Spinal cord (tissue), 9 donors: ENCODE measurements at regions not wholly inside any gene's neighbourhood (a gene's known extent, or its start where the extent isn't known, plus 50 kb on each side); places are given as distances from the start of the nearest gene placed in this dataset.
"Not testable (repeated sequence)": the region's sequence is repeated elsewhere in the genome, so short reads cannot be mapped to it uniquely, and the experiment has no call there.

Experiments
- DNase-seq, 6 donors: peaks; one replicate each; pipeline versions ENCODE4 v3.0.0 to v3.0.0-alpha.2; 2013 to 2015; ENCODE audit warnings: low spot score in 6 of 6, low read depth in 4 of 6
- H3K27ac ChIP-seq: one replicate; pipeline ENCODE4 v1.5.1; 2013; ENCODE audit warnings: low read depth, low read length, control low read depth
- H3K27me3 ChIP-seq: one replicate; pipeline ENCODE4 v1.6.1; 2013; ENCODE audit warnings: low read length; ENCODE audit not compliant: control insufficient read depth, insufficient read depth
- H3K36me3 ChIP-seq: one replicate; pipeline ENCODE4 v1.6.1; 2013; ENCODE audit warnings: low read length; ENCODE audit not compliant: control insufficient read depth, insufficient read depth
- H3K4me1 ChIP-seq: one replicate; pipeline ENCODE4 v1.6.1; 2013; ENCODE audit warnings: low read length; ENCODE audit not compliant: control insufficient read depth, insufficient read depth
- H3K4me3 ChIP-seq: one replicate; pipeline ENCODE4 v1.5.1; 2013; ENCODE audit warnings: low read depth, low read length, control low read depth
- H3K9me3 ChIP-seq: one replicate; pipeline ENCODE4 v1.6.1; 2013; ENCODE audit warnings: low read length; ENCODE audit not compliant: control insufficient read depth, insufficient read depth
- WGBS: methylation state at CpG from one replicate; pipeline ENCODE4 v1.1.5; 2013; ENCODE audit warnings: missing lambda C conversion rate; ENCODE audit not compliant: insufficient coverage; 5-methylcytosine and 5-hydroxymethylcytosine counted together
- donor health status: healthy.

- WGBS, result no CpG with 5 or more reads among the region's 2 CpGs
- DNase-seq, H3K27ac ChIP-seq, H3K4me1 ChIP-seq, H3K4me3 ChIP-seq, H3K27me3 ChIP-seq, H3K36me3 ChIP-seq, H3K9me3 ChIP-seq: not testable (repeated sequence)
These were observed 433.1 kb upstream of the CPXCR1 start for GRCh38 chrX:88313972-88314371.

GRCh38 chrX:88325634-88326033 lies 421.4 kb upstream of the CPXCR1 start:
- Histone ChIP-seq H3K9me3 (no peaks in the 10 kb centered on the region), H3K4me1 (no peaks in the 10 kb centered on the region), H3K27ac (no peak overlapping the region), H3K4me3 (no peak overlapping the region), H3K27me3 (no peaks in the 10 kb centered on the region), H3K36me3 (no peaks in the 10 kb centered on the region)
- DNase-seq, result no peak
- WGBS, result no CpG with 5 or more reads among the region's 1 CpG

- no peak for DNase-seq
- H3K9me3 ChIP-seq, result no peaks in the 10 kb centered on the region
- H3K36me3 ChIP-seq, result no peaks in the 10 kb centered on the region
- H3K4me1 ChIP-seq, result no peaks in the 10 kb centered on the region
- H3K27ac ChIP-seq, result no peak overlapping the region
- WGBS, result 43% methylated on average over 1 of the region's 2 CpGs
- H3K4me3 ChIP-seq, result no peak overlapping the region
- no peaks in the 10 kb centered on the region for H3K27me3 ChIP-seq
These were observed 391.8 kb upstream of the CPXCR1 start for GRCh38 chrX:88355252-88355651.

- H3K36me3 ChIP-seq, result no peaks in the 10 kb centered on the region
- no peak overlapping the region for H3K27ac ChIP-seq
- no peak for DNase-seq
- 78% methylated on average over 1 of the region's 1 CpG for WGBS
- no peaks in the 10 kb centered on the region for H3K4me1 ChIP-seq
- peaks cover 11% of the 10 kb centered on the region for H3K9me3 ChIP-seq
- H3K27me3 ChIP-seq, result no peaks in the 10 kb centered on the region
- H3K4me3 ChIP-seq, result no peak overlapping the region
These were observed 380.7 kb upstream of the CPXCR1 start for GRCh38 chrX:88366314-88366713.

GRCh38 chrX:88378406-88378805 lies 368.6 kb upstream of the CPXCR1 start:
- DNase-seq, result no peak
- H3K27me3 ChIP-seq, result no peaks in the 10 kb centered on the region
- H3K9me3 ChIP-seq, result no peaks in the 10 kb centered on the region
- H3K4me3 ChIP-seq, result no peak overlapping the region
- no peak overlapping the region for H3K27ac ChIP-seq
- no peaks in the 10 kb centered on the region for H3K4me1 ChIP-seq
- no peaks in the 10 kb centered on the region for H3K36me3 ChIP-seq

- H3K36me3 ChIP-seq, result no peaks in the 10 kb centered on the region
- no peaks in the 10 kb centered on the region for H3K9me3 ChIP-seq
- no peak for DNase-seq
- H3K4me3 ChIP-seq, result no peak overlapping the region
- no peaks in the 10 kb centered on the region for H3K27me3 ChIP-seq
- no peak overlapping the region for H3K27ac ChIP-seq
- H3K4me1 ChIP-seq, result no peaks in the 10 kb centered on the region
- no CpG with 5 or more reads among the region's 2 CpGs for WGBS
These were observed 349.5 kb upstream of the CPXCR1 start for GRCh38 chrX:88397551-88397950.

- Histone ChIP-seq H3K9me3 (no peaks in the 10 kb centered on the region), H3K4me3 (no peak overlapping the region), H3K27me3 (no peaks in the 10 kb centered on the region), H3K4me1 (no peaks in the 10 kb centered on the region), H3K36me3 (no peaks in the 10 kb centered on the region), H3K27ac (no peak overlapping the region)
- DNase-seq, result no peak
- 87% methylated on average over 3 of the region's 5 CpGs for WGBS
These were observed 331.0 kb upstream of the CPXCR1 start for GRCh38 chrX:88416002-88416401.

- no CpG with 5 or more reads among the region's 4 CpGs for WGBS
- DNase-seq, result no peak
- Histone ChIP-seq H3K27me3 (no peaks in the 10 kb centered on the region), H3K27ac (no peak overlapping the region), H3K4me1 (no peaks in the 10 kb centered on the region), H3K4me3 (no peak overlapping the region), H3K36me3 (no peaks in the 10 kb centered on the region), H3K9me3 (no peaks in the 10 kb centered on the region)
These were observed 330.1 kb upstream of the CPXCR1 start for GRCh38 chrX:88416965-88417364.

GRCh38 chrX:88424071-88424470 lies 323.0 kb upstream of the CPXCR1 start:
- Histone ChIP-seq H3K9me3 (no peaks in the 10 kb centered on the region), H3K36me3 (no peaks in the 10 kb centered on the region), H3K27ac (no peak overlapping the region), H3K4me1 (no peaks in the 10 kb centered on the region), H3K27me3 (no peaks in the 10 kb centered on the region), H3K4me3 (no peak overlapping the region)
- no peak for DNase-seq

GRCh38 chrX:88424541-88424940 lies 322.5 kb upstream of the CPXCR1 start:
- H3K4me3 ChIP-seq, result no peak overlapping the region
- no peak for DNase-seq
- H3K27ac ChIP-seq, result no peak overlapping the region
- H3K27me3 ChIP-seq, result no peaks in the 10 kb centered on the region
- no CpG with 5 or more reads among the region's 4 CpGs for WGBS
- H3K9me3 ChIP-seq, result no peaks in the 10 kb centered on the region
- no peaks in the 10 kb centered on the region for H3K4me1 ChIP-seq
- no peaks in the 10 kb centered on the region for H3K36me3 ChIP-seq

- H3K27me3 ChIP-seq, result no peaks in the 10 kb centered on the region
- H3K4me1 ChIP-seq, result no peaks in the 10 kb centered on the region
- no peak overlapping the region for H3K27ac ChIP-seq
- no peak overlapping the region for H3K4me3 ChIP-seq
- no CpG with 5 or more reads among the region's 4 CpGs for WGBS
- H3K36me3 ChIP-seq, result no peaks in the 10 kb centered on the region
- no peaks in the 10 kb centered on the region for H3K9me3 ChIP-seq
- peak in 5 of 6 donors; percentile 0 to 58 (median 8) for DNase-seq
These were observed 321.3 kb upstream of the CPXCR1 start for GRCh38 chrX:88425739-88426138.
